ENCODE measurements at regions not wholly inside any gene's neighbourhood (a gene's known extent, or its start where the extent isn't known, plus 50 kb on each side); places are given as distances from the start of the nearest gene placed in this dataset.

DNA sequence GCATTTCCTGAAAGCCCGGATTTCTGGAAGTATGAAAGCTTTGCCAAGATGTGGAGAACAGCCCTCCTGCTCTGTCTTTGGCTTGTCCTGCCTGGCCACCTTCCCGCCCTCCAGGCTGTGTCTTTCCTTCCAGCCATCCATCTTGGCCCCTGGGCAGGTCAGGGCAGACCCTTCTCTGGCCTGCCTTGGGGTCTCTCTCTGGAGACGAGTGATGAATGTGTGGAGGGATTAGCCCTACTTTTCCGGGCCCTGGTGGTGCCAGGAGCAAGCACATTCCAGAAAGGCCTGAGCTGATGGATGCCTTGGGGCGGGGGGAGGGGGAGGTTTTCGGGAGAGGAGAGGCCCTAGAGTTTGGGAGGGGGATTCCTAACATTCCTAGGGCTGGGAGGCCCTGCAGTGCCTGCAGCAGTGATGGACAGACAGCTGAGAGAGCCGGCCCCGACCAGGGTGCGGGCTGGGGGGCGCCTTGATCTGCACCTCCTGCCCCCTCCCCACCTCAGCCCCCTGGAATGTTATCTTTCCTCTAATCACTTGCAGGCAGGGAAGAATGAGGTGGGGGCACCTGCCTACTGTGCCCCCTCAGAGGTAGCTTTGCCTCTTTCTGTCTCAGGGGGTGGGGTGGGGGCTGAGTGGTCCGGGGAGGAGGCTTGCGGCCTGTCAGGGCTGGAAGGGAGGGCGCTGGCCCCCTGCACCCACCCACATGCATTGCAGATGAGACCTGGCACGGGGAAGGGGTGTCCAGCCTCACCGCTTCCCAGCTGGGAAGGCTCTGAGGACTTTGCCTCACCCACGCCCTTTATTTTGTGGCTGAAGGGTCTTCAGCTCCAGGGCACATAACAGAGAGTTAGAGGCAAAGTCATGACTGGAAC lies 156.2 kb downstream of the DDX1 start:
- POLR2A ChIA-PET = no interaction called here

DNA sequence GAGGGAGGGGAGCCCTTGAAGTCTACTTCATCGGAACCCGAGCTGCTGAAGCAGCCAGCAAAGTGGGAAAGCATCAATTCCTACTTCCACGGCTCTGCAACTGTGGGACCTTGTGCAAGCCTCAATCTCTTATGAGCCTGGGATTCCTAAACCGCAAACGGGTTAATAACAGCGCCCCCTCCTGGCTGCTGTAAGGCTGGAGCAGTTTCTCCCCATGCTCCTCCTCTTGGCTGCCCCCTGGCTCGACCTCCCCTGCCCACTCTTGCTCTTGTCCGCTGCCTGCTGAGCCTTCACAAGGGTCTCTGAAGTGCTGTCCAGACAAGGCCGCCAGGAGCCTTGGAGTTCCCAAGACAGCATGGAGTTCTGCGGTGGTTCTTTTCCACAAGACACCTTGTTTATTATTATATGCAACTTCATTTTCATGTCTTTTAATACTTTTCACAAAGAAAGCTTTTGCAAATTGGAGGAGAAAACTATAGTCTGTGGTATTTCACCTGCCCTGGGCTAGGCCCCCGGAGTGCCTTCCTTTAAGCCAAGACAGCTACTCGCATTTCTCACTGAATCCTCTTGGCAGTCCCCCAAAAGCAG lies 157.2 kb downstream of the DDX1 start:
- CTCF ChIA-PET = interaction anchor here (0.9 to 2.8 kb wide), 16 partner anchors 11 to 120 kb away, joined by 3 to 21 read pairs (median 4); no protein-coding TSS in a partner anchor
- ATAC-seq (peak; percentile 70 to 94), FAIRE-seq (no peak), DNase-seq (ENCODE audit: low read depth in 1 of 2, low spot score in 1 of 2) (peak; percentile 74 to 75)
- H3K4me1 ChIP-seq = no peaks in the 10 kb centered on the region
- no peak overlapping the region for H3K4me2 ChIP-seq
- POLR2A ChIA-PET = no interaction called here
- no peak overlapping the region for H3K4me3 ChIP-seq
- H3K9me3 ChIP-seq = no peaks in the 10 kb centered on the region
- H3K27ac ChIP-seq = no peak overlapping the region
- 34% methylated on average over 12 of the region's 12 CpGs for WGBS (ENCODE audit: missing lambda C conversion rate)
- TF ChIP-seq ZFP36 (IDR thresholded peaks at IDR 0.05; ENCODE audit: borderline replicate concordance, partially characterized antibody) = peak; percentile 38
- no peak for TF ChIP-seq POLR2A (IDR thresholded peaks at IDR 0.05; ENCODE audit: low read length)
- TF ChIP-seq MAFK (IDR thresholded peaks at IDR 0.05; ENCODE audit: partially characterized antibody) = no peak
- no peak for TF ChIP-seq ZSCAN20 (CRISPR knock-in tag; IDR thresholded peaks at IDR 0.05)
- TF ChIP-seq, protein P1, sequence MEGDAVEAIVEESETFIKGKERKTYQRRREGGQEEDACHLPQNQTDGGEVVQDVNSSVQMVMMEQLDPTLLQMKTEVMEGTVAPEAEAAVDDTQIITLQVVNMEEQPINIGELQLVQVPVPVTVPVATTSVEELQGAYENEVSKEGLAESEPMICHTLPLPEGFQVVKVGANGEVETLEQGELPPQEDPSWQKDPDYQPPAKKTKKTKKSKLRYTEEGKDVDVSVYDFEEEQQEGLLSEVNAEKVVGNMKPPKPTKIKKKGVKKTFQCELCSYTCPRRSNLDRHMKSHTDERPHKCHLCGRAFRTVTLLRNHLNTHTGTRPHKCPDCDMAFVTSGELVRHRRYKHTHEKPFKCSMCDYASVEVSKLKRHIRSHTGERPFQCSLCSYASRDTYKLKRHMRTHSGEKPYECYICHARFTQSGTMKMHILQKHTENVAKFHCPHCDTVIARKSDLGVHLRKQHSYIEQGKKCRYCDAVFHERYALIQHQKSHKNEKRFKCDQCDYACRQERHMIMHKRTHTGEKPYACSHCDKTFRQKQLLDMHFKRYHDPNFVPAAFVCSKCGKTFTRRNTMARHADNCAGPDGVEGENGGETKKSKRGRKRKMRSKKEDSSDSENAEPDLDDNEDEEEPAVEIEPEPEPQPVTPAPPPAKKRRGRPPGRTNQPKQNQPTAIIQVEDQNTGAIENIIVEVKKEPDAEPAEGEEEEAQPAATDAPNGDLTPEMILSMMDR (IDR thresholded peaks at IDR 0.05) = peak; percentile 65
- TF ChIP-seq MYC (IDR thresholded peaks at IDR 0.05; ENCODE audit: borderline replicate concordance, low read length) = no peak
- no peak for TF ChIP-seq CBX8 (IDR thresholded peaks at IDR 0.05)
- TF ChIP-seq, protein P2, sequence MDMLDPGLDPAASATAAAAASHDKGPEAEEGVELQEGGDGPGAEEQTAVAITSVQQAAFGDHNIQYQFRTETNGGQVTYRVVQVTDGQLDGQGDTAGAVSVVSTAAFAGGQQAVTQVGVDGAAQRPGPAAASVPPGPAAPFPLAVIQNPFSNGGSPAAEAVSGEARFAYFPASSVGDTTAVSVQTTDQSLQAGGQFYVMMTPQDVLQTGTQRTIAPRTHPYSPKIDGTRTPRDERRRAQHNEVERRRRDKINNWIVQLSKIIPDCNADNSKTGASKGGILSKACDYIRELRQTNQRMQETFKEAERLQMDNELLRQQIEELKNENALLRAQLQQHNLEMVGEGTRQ (IDR thresholded peaks at IDR 0.05) = no peak
- TF ChIP-seq, protein P3, sequence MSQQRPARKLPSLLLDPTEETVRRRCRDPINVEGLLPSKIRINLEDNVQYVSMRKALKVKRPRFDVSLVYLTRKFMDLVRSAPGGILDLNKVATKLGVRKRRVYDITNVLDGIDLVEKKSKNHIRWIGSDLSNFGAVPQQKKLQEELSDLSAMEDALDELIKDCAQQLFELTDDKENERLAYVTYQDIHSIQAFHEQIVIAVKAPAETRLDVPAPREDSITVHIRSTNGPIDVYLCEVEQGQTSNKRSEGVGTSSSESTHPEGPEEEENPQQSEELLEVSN (IDR thresholded peaks at IDR 0.05; ENCODE audit: borderline replicate concordance, low read depth) = no peak
- TF ChIP-seq SMC3 (IDR thresholded peaks at IDR 0.05) = peak; percentile 62; the same call in 2 of the 3 replicates
- TF ChIP-seq RARB (CRISPR knock-in tag; IDR thresholded peaks at IDR 0.05) = no peak
- no peak for TF ChIP-seq MAZ (IDR thresholded peaks at IDR 0.05; ENCODE audit: borderline replicate concordance, low read depth, low read length)
- TF ChIP-seq, protein P4, sequence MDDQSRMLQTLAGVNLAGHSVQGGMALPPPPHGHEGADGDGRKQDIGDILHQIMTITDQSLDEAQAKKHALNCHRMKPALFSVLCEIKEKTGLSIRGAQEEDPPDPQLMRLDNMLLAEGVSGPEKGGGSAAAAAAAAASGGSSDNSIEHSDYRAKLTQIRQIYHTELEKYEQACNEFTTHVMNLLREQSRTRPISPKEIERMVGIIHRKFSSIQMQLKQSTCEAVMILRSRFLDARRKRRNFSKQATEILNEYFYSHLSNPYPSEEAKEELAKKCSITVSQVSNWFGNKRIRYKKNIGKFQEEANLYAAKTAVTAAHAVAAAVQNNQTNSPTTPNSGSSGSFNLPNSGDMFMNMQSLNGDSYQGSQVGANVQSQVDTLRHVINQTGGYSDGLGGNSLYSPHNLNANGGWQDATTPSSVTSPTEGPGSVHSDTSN (IDR thresholded peaks at IDR 0.05) = no peak
- TF ChIP-seq RAD21 (conservative IDR thresholded peaks at IDR 0.05 in 1 of 2, IDR thresholded peaks at IDR 0.05 in 1 of 2) = peak; percentile 57 to 61
- TF ChIP-seq ESRRA (IDR thresholded peaks at IDR 0.05; ENCODE audit: borderline replicate concordance, low read length) = no peak
- TF ChIP-seq FOSB (CRISPR knock-in tag; IDR thresholded peaks at IDR 0.05) = no peak
- no peak for TF ChIP-seq NR3C1 (IDR thresholded peaks at IDR 0.05)
- no peak for TF ChIP-seq PHF8 (IDR thresholded peaks at IDR 0.05; ENCODE audit: borderline replicate concordance, low read depth)
- no peak for TF ChIP-seq EHMT2 (IDR thresholded peaks at IDR 0.05; ENCODE audit: low read depth)
- no peak for TF ChIP-seq JUNB (IDR thresholded peaks at IDR 0.05)

More for the DNA sequence above, 156.2 kb downstream of the DDX1 start:
- CTCF ChIA-PET = interaction anchor here (0.9 to 2.8 kb wide), 12 partner anchors 11 to 119 kb away, joined by 3 to 21 read pairs (median 4); no protein-coding TSS in a partner anchor
- Histone ChIP-seq H3K4me1 (no peaks in the 10 kb centered on the region), H3K9me3 (no peaks in the 10 kb centered on the region), H3K4me3 (no peak overlapping the region), H3K4me2 (no peak overlapping the region), H3K27ac (no peak overlapping the region)
- ATAC-seq (no peak), FAIRE-seq (no peak), DNase-seq (ENCODE audit: low read depth in 1 of 2, low spot score in 1 of 2) (no peak)
- TF ChIP-seq, protein P5, sequence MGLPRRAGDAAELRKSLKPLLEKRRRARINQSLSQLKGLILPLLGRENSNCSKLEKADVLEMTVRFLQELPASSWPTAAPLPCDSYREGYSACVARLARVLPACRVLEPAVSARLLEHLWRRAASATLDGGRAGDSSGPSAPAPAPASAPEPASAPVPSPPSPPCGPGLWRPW (IDR thresholded peaks at IDR 0.05) = no peak
- TF ChIP-seq NPAS2 (CRISPR knock-in tag; IDR thresholded peaks at IDR 0.05; ENCODE audit: borderline replicate concordance) (no peak), HEYL (CRISPR knock-in tag; IDR thresholded peaks at IDR 0.05) (no peak), ZC3H11A (IDR thresholded peaks at IDR 0.05) (no peak), CBX8 (IDR thresholded peaks at IDR 0.05) (no peak), CHD4 (IDR thresholded peaks at IDR 0.05; ENCODE audit: borderline replicate concordance) (no peak)
- TF ChIP-seq, protein P6, sequence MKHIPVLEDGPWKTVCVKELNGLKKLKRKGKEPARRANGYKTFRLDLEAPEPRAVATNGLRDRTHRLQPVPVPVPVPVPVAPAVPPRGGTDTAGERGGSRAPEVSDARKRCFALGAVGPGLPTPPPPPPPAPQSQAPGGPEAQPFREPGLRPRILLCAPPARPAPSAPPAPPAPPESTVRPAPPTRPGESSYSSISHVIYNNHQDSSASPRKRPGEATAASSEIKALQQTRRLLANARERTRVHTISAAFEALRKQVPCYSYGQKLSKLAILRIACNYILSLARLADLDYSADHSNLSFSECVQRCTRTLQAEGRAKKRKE (CRISPR knock-in tag; IDR thresholded peaks at IDR 0.05; ENCODE audit: low read depth) = no peak
- TF ChIP-seq, protein P7, sequence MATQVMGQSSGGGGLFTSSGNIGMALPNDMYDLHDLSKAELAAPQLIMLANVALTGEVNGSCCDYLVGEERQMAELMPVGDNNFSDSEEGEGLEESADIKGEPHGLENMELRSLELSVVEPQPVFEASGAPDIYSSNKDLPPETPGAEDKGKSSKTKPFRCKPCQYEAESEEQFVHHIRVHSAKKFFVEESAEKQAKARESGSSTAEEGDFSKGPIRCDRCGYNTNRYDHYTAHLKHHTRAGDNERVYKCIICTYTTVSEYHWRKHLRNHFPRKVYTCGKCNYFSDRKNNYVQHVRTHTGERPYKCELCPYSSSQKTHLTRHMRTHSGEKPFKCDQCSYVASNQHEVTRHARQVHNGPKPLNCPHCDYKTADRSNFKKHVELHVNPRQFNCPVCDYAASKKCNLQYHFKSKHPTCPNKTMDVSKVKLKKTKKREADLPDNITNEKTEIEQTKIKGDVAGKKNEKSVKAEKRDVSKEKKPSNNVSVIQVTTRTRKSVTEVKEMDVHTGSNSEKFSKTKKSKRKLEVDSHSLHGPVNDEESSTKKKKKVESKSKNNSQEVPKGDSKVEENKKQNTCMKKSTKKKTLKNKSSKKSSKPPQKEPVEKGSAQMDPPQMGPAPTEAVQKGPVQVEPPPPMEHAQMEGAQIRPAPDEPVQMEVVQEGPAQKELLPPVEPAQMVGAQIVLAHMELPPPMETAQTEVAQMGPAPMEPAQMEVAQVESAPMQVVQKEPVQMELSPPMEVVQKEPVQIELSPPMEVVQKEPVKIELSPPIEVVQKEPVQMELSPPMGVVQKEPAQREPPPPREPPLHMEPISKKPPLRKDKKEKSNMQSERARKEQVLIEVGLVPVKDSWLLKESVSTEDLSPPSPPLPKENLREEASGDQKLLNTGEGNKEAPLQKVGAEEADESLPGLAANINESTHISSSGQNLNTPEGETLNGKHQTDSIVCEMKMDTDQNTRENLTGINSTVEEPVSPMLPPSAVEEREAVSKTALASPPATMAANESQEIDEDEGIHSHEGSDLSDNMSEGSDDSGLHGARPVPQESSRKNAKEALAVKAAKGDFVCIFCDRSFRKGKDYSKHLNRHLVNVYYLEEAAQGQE (IDR thresholded peaks at IDR 0.05) = no peak
- WGBS (ENCODE audit: missing lambda C conversion rate) = 66% methylated on average over 13 of the region's 16 CpGs

Data from A549 (cell line).